ENCODE measurements at regions not wholly inside any gene's neighbourhood (a gene's known extent, or its start where the extent isn't known, plus 50 kb on each side); places are given as distances from the start of the nearest gene placed in this dataset.

DNA sequence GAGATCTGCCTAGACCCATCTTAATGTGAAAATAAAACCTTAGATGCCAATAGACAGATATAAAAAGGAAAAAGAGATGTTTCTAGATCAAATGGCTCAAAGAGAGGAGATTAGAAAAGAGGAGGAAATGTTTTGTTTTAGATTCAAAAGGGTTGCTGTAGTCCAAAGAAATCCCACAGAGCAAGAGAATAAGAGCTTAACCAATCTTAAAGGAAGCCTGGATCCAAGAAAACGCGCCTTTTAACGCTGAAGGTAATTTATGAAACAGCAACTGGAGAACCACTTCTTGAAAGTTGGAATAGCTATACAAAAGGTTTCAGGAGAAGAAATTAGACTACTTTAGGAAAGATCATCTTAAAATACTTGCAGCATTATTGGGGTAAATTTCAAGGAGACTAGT, 298.8 kb downstream of the BRINP2 start:
- Histone ChIP-seq H3K23ac (ENCODE audit: low read depth, low read length) (no peak overlapping the region), H2BK120ac (ENCODE audit: low read depth, low read length) (no peak overlapping the region), H4K5ac (ENCODE audit: low read depth, low read length) (no peak overlapping the region), H3K27me3 (ENCODE audit: control insufficient read depth, insufficient read depth, low read length) (no peaks in the 10 kb centered on the region), H3K27ac (ENCODE audit: insufficient read depth, low read length) (no peak overlapping the region), H4K91ac (ENCODE audit: insufficient read depth, low read depth, low read length) (no peak overlapping the region), H2AFZ (replicated peaks; ENCODE audit: low read length, poor library complexity) (no peak overlapping the region), H3K18ac (ENCODE audit: low read depth, low read length) (no peak overlapping the region), H3K4me3 (ENCODE audit: insufficient read depth, low read depth, low read length) (no peak overlapping the region), H4K8ac (ENCODE audit: low read depth in 2 of 2, low read length in 2 of 2) (no peak overlapping the region), H2BK20ac (ENCODE audit: low read depth, low read length) (no peak overlapping the region), H3K4me1 (ENCODE audit: control insufficient read depth, insufficient read depth, low read length) (no peaks in the 10 kb centered on the region), H3K14ac (replicated peaks; ENCODE audit: low read depth, low read length) (no peak overlapping the region), H2AK5ac (ENCODE audit: low read depth, low read length) (no peak overlapping the region), H3K56ac (ENCODE audit: extremely low read depth, insufficient read depth, low read length) (no peak overlapping the region), H4K20me1 (ENCODE audit: insufficient read depth, low read length) (no peaks in the 10 kb centered on the region), H3K9me1 (ENCODE audit: insufficient read depth, low read length) (no peaks in the 10 kb centered on the region), H3K9ac (ENCODE audit: low read depth, low read length) (no peak overlapping the region), H3K9me3 (ENCODE audit: control insufficient read depth, insufficient read depth, low read length) (no peaks in the 10 kb centered on the region), H3K36me3 (ENCODE audit: control insufficient read depth, insufficient read depth, low read length) (no peaks in the 10 kb centered on the region), H2BK15ac (ENCODE audit: low read depth, low read length) (no peak overlapping the region), H2BK5ac (ENCODE audit: low read depth, low read length, poor library complexity, severe bottlenecking) (no peak overlapping the region), H3K79me1 (ENCODE audit: low read depth in 1 of 2, low read length in 2 of 2) (no peaks in the 10 kb centered on the region), H3K4me2 (ENCODE audit: low read depth, low read length) (no peak overlapping the region), H3K4ac (ENCODE audit: low read depth, low read length) (no peak overlapping the region), H2AK9ac (replicated peaks; ENCODE audit: low read depth, low read length, poor library complexity) (no peak overlapping the region)
- dilution Hi-C loops (cut with HindIII; ENCODE audit: low sequenced_read_pairs, unreplicated experiment) (no loop called here), intact Hi-C loops (cut with micrococcal nuclease) (no loop called here), in situ Hi-C loops (cut with MboI; ENCODE audit: low sequenced_read_pairs) (no loop called here)
- ChIA-PET POLR2A (ENCODE audit: unreplicated experiment) (interaction anchor here (0.7 kb wide), 1 partner anchor 449 kb away, joined by 3 read pairs; no protein-coding TSS in a partner anchor), CTCF (interaction anchor here (0.6 kb wide), 1 partner anchor 311 kb away, joined by 3 read pairs; no protein-coding TSS in a partner anchor)
- WGBS, 2 experiments (ENCODE audit: extremely low coverage in 2 of 2, insufficient read length in 1 of 2): no CpG with 5 or more reads among the region's 3 CpGs
- TF ChIP-seq POLR2A (IDR thresholded peaks at IDR 0.05; ENCODE audit: low read depth, low read length) (no peak), CHD1 (IDR thresholded peaks at IDR 0.05; ENCODE audit: low read depth, low read length) (no peak), RFX5 (IDR thresholded peaks at IDR 0.05; ENCODE audit: low read depth, low read length) (no peak), MXI1 (IDR thresholded peaks at IDR 0.05; ENCODE audit: borderline replicate concordance, low read depth, low read length) (no peak), RAD21 (IDR thresholded peaks at IDR 0.05; ENCODE audit: low read length) (no peak), MAFK (IDR thresholded peaks at IDR 0.05; ENCODE audit: low read depth, low read length) (no peak), MAZ (IDR thresholded peaks at IDR 0.05; ENCODE audit: borderline replicate concordance, low read depth, low read length) (no peak), BHLHE40 (IDR thresholded peaks at IDR 0.05; ENCODE audit: low read depth, low read length) (no peak), SMC3 (IDR thresholded peaks at IDR 0.05; ENCODE audit: low read depth, low read length) (no peak), NFE2L2 (IDR thresholded peaks at IDR 0.05; ENCODE audit: low read depth, low read length) (no peak), CEBPB (IDR thresholded peaks at IDR 0.05; ENCODE audit: low read depth, low read length) (no peak), RCOR1 (IDR thresholded peaks at IDR 0.05; ENCODE audit: insufficient replicate concordance, low read length) (no peak), FOS (IDR thresholded peaks at IDR 0.05; ENCODE audit: low read depth, low read length) (no peak)
- TF ChIP-seq, protein P1, sequence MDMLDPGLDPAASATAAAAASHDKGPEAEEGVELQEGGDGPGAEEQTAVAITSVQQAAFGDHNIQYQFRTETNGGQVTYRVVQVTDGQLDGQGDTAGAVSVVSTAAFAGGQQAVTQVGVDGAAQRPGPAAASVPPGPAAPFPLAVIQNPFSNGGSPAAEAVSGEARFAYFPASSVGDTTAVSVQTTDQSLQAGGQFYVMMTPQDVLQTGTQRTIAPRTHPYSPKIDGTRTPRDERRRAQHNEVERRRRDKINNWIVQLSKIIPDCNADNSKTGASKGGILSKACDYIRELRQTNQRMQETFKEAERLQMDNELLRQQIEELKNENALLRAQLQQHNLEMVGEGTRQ (IDR thresholded peaks at IDR 0.05; ENCODE audit: low read depth, low read length): no peak
- TF ChIP-seq, protein P2, sequence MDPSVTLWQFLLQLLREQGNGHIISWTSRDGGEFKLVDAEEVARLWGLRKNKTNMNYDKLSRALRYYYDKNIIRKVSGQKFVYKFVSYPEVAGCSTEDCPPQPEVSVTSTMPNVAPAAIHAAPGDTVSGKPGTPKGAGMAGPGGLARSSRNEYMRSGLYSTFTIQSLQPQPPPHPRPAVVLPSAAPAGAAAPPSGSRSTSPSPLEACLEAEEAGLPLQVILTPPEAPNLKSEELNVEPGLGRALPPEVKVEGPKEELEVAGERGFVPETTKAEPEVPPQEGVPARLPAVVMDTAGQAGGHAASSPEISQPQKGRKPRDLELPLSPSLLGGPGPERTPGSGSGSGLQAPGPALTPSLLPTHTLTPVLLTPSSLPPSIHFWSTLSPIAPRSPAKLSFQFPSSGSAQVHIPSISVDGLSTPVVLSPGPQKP (IDR thresholded peaks at IDR 0.05; ENCODE audit: borderline replicate concordance, low read depth, low read length): no peak
- TF ChIP-seq, protein P3, sequence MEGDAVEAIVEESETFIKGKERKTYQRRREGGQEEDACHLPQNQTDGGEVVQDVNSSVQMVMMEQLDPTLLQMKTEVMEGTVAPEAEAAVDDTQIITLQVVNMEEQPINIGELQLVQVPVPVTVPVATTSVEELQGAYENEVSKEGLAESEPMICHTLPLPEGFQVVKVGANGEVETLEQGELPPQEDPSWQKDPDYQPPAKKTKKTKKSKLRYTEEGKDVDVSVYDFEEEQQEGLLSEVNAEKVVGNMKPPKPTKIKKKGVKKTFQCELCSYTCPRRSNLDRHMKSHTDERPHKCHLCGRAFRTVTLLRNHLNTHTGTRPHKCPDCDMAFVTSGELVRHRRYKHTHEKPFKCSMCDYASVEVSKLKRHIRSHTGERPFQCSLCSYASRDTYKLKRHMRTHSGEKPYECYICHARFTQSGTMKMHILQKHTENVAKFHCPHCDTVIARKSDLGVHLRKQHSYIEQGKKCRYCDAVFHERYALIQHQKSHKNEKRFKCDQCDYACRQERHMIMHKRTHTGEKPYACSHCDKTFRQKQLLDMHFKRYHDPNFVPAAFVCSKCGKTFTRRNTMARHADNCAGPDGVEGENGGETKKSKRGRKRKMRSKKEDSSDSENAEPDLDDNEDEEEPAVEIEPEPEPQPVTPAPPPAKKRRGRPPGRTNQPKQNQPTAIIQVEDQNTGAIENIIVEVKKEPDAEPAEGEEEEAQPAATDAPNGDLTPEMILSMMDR (conservative IDR thresholded peaks at IDR 0.05; ENCODE audit: low read depth, low read length): no peak
- no peak for ATAC-seq (ENCODE audit: low read depth)
- DNase-seq: no peak
- BruUV-seq (replicated peaks): no TSS peak
